Myocyte (in vitro differentiated cells): ENCODE measurements at regions not wholly inside any gene's neighbourhood (a gene's known extent, or its start where the extent isn't known, plus 50 kb on each side); places are given as distances from the start of the nearest gene placed in this dataset.
"Not testable (repeated sequence)": the region's sequence is repeated elsewhere in the genome, so short reads cannot be mapped to it uniquely, and the experiment has no call there.

ENCODE experiments used
- DNase-seq: peaks from one replicate; pipeline ENCODE4 v3.0.0-alpha.2; 2012; ENCODE audit warnings: low read depth

DNA sequence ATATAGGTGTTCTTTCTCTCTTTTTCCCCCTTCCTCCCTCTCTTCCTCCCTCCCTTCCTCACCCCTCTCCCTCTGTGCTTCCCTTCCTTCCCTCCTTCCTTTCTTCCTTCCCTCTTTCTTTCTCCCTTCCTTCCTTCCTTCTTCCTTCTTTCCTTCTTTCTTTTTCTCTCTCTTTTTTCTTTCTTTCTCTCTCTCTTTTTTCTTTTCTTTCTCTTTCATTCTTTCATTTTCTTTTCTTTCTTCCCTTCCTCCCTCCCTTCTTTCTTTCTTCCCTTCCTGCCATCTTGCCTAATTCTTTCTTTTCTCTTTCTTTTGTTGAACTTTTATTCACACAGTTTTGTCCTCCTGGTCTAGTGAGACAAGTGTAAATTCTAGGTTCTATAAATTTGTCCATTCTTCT lies 1595.6 kb downstream of the SI start:
- no peak for DNase-seq

DNA sequence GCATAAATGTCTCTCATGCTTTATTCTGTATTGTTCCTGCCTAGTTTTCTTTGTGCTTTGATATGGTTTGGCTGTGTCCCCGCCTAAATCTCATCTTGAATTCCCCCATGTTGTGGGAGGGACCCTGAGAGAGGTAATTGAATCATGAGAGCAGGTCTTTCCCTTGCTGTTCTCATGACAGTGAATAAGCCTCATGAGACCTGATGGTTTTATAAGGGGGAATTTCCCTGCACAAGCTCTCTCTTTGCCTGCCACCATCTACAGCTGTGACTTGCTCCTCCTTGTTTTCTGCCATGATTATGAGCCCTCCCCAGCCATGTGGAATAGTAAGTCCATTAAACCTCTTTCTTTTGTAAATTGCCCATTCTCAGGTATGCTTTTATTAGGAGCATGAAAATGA lies 1596.6 kb downstream of the SI start:
- no peak for DNase-seq

DNA sequence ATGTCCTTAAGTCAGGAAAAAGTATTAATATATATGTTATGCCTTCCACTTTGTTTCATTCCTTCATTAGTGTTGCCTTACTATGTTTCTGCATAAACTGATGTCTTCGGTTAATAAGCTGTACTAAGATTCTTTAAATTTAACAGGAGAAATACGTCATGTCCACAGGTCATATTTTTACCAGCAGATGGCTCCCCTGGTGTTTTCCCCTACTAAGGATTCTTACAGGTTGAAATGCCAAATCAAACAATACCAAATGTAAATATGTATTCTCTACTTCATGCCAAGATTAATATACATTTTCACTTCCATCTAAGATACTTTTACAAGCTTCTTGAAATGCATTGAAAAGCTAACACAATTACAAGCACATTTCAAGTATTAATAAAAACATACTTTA lies 1602.1 kb downstream of the SI start:
- peak; percentile 21 for DNase-seq

DNA sequence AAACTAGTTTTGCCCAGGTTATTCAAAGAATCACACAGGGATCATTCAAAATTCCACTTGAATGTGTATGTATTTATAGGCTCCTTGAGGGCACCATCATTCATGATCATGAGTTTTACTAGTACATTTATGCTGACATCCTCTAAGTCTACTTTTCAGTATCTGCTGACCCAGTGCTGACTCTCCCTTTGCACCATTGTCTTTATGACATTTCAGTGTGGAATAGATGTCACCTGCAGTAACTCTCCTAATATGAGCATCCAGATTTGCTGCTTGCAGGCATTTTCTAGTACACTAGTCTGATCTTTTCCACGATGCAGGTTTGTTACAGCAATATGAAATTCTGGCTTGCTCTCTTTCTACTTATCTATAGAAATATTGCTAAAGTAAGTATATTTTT lies 1603.5 kb downstream of the SI start:
- no peak for DNase-seq

DNA sequence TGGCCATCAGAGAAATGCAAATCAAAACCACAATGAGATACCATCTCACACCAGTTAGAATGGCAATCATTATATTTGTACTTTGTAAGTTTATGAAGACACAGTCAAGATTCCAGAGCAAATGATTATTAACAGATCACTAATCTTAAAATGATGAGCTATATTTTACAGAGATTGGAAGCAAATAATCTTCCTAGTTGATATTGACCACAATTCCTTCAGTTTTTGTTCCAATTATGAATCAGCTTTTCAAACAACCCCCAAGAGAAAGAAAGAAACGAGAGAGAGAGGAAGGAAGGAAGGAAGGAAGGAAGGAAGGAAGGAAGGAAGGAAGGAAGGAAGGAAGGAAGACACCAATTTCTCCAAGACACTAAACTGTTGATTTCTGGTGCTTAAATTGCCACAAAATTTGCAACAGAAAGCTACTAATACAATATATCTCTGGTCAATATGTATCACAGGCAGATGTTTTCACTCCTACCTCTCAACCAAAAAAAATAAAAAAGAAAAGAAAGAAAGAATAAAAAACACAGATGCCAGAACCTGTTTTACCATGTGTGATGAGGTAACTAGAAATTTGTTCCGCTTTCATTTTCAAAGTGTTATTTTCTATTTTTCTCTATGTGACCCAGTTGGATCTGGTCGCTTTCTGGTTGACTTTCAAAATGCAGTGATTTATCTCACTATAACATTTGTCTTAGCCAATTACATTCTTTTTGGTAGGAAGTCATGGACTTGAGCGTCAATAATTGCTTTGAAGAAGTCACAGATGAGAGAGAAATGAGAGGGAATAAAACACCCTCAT lies 1609.6 kb downstream of the SI start:
- no peak for DNase-seq

DNA sequence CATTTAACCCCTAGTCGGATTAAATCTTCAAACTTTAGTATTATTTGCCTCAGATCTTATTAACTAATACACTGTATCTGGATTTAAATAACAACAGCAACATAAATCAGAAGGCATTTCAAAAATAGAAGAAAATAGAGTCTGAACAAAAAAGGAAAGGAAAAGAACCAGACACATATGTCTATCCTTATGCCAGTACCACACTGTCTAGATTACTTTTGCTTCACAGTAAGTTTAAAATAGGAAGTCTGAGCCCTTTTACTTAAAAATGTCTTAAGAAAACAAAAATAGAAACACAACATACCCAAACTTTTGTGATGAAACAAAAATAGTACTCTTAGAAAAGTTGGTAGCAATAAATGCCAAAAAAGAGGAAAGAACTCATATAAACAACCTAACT lies 1615.8 kb downstream of the SI start:
- DNase-seq, result no peak

DNA sequence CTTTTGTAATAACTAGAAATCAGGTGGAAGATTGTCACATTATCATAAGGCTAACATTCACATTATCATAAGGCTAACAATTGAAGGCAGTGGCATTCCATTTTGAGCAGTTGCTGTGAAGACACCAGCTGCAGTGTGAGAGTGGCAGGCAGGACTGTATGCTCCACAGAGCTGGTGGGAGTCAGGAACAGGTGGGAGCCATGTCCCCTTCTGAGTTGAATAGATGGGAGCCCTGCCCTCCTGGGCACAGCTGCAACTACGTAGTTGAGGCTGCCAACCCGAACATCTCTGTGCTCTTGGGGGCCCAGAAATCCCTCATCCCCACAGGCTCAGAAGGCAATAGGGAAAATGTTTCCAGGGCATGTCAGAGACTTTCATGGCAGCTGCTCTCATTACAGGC lies 1627.6 kb downstream of the SI start:
- peak; percentile 86 for DNase-seq

DNA sequence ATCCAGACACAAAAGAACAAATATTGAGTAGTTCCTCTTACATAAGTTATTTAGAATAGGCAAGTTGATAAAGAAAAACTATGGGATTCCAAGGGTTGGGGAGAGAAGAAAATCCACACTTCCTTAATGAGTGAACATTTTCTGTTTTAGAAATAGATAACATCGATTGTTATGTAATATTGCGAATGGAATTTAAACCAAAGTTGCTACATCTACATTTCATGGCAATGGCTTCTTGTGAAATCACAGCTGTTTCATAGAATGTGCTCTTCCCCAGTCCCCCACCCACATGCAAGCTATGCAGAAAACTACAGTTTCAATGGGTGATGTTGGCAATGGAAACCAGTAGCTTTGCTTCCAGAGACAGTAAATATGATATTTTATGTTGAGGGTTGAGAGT lies 1639.5 kb downstream of the SI start:
- no peak for DNase-seq

DNA sequence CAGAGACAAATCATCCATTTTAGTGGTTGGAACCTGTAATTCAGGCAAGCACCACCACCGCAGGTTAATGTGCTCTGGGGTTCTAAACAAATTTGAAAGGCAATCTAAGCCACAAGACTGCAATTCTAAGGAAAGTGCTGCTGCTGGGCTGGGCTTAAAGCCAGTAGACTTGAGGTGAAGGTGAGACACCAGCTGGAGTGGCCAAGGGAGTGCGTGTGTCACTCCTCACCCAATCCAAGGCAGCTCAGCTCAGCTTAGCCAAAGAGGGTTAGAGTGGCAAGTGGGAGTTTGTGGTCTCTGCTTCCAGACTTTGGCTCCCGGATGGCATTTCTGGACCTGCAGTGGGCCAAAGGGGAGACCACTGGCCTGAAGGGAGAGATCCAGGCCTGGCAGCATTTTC lies 1655.6 kb downstream of the SI start:
- DNase-seq, result peak; percentile 53

DNA sequence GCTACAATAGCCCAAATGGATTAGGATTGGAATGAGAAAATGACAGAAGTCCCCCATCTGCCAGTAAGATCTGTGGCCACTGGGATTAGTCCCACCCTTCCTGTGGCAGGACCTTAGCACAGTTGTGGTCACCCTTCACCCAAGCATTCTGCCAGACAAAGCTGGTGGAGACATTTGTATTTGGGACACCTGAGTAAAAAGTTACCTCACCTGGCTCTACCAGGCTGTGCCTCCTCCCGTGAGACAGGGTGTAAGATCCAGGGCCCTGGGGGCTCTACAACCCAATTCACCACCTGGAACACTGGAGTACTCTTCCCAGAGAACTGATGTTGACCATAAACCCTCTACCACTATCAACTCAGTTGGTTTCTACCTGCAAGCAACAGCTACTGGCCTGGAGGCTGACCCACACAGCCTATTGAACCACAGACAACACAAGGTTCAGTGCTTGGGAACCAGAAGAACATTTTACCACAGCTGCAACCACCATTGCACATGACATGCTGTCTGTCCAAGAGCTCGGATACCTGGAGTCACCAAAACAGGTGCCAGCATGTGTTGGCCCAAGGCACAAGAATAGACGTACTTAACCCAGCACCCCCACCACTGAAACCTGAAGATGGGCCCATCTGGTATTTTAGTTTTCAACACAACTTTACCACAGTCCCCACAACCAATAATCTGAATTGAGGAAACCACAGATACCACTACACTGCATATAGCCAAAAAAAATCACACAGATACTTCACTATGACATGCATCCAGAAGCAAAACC lies 1686.7 kb downstream of the SI start:
- DNase-seq, result peak; percentile 84

DNA sequence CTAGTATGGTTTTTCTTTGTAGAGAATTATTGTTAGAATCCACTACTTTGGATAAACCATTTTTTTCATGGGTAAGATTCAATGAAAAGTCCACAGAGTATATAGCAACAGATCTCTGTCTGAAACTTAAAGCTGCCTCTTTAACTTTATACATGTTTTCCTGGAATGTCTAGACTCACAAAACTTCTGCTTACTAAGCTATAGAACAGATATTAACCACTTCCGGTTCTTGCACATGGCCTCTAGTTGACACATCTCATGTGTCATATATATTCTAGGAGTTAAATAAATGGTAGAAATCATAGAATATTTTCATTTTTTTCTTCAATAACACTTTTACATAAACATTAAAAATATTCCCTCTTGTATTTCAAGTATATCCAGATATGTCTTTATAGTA lies 1693.9 kb downstream of the SI start:
- no peak for DNase-seq

DNA sequence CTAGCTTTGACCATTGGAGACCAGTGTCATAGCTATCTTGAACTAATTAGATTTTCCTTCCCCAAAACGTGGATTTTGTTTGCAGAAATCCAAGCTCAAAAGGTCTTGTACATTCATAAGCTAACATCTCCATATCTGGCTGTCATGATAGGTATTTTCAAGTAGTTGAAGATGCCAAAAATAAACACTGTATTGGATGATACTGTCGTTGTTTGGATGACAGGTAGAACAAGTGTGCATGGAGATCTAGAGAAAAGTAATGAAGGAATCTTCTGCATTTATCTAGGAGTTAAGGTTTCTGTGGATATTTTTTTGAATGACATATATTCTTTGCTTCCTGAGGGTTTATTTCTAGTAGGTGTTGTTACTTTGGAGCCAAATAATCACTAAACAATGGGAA lies 1696.1 kb downstream of the SI start:
- no peak for DNase-seq

DNA sequence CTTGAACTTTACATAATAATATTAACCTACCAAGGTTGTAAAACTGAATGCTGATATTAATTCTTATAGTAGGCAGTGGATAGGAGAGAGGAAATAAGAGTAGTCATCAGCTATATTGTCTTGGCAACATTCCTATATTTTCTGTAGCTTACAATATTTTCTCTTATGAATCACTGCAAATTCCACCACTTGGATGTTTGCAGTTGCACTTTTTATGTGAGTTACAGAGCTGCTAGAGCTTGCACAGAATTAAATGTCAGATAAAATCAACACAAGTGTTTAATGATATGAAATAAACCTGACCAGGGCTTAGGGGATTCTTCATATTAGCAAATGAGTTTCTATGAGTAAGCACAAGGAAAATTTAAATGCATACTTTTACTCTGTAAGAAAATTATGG lies 1710.1 kb downstream of the SI start:
- no peak for DNase-seq

DNA sequence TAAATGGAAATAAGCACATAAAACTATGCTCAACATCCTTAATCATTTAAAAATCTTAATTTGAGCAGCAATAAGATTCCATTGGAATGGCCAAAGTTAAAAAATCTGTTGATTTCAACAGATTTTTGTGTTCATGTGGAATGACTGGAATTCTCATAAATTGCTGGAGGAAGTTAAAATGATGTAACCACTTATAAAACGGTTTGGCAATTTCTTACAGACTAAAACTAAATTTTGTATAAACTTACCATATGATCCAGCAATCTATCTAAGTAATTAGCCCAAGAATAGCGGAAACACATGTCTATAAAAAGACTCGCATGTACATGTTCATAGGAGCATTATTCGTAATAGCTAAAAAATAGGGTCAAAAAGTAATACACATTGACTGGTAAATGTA lies 1713.6 kb downstream of the SI start:
- no peak for DNase-seq

DNA sequence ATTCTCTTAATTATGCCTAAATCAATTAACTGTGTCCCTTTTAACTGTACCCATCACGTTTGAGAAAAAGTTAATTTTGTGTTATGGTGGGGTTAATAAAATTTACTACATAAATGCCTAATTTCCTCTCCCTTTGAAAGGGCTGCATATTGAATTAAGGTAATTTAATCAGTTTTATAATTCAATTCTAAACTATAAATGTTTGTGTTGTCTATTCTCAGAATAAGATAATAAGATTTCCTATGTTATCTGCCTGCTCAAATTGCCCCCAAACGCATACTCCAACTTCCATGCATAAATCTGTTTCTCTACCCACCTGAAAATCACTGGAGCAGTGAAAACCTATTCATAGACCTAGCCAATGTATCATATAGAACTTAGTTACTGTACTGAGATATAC lies 1716.1 kb downstream of the SI start:
- DNase-seq, result no peak

DNA sequence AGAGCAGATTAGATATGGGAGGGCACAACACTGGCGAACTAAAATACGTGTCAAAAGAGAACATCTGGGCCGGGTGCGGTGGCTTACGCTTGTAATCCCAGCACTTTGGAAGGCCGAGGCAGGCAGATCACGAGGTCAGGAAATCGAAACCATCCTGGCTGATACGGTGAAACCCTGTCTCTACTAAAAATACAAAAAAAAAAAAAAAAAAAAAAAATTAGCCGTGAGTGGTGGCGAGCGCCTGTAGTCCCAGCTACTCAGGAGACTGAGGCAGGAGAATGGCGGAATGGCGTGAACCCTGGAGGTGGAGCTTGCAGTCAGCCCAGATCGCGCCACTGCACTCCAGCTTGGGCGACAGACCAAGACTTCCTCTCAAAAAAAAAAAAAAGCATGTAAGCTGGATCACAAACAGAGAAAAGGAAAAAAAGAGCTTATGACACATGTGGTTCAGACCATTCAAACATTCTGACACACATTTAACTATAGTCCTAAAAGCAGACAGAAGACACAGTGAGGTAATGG lies 1716.9 kb downstream of the SI start:
- not testable (repeated sequence) for DNase-seq

DNA sequence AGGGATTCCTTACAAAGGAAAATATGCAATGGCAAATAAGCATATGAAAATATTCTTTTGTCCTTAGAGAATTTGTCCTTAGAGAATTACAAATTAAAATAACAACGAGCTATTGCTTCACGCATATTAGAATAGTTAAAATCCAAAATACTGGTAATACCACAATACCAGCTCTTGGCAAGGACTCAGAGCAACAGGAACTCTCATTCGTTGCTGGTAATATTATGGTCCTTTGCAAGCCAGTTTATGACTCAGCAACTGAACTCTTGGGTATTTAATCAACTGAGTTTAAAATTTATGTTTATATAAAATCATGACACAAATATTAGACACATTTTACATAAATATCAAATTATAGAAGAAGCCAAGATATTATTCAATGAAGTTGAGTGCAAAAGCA lies 1730.4 kb downstream of the SI start:
- peak; percentile 49 for DNase-seq

DNA sequence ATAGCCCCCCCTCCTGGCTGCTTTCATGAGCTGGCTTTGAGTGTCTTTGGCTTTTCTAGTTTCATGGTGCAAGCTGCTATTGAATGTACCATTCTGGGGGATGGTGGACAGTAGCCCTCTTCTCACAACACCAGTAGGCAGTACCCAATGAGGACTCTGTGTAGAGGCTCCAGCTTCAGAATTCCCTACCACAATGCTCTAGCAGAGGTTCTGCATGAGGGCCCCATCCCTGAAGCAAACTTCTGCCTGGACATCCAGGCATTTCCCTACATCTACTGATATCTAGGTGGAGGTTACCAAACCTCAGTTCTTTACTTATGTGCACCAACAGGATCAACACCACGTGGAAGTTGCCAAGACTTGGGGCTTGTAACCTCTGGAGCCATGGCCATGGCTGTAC lies 1742.9 kb downstream of the SI start:
- DNase-seq, result no peak

DNA sequence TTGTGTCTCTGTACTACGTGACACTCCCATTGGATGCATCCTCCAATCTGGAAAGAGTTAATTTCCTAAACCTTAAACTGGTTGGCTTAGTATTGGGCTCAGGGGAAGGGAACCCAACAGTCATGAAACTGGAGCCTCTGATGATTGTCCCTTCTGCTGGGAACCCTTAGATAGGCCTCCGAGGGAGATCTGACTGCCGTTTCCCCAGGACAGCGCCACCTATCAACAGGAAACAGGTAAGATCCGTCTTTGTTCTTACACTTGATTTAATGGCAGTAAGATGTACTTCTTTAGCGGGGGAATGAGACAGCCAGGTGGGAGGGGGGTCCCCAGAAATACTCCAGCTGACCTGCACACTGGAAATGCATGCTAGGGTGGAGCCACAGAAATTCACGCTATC lies 1749.6 kb downstream of the SI start:
- no peak for DNase-seq

DNA sequence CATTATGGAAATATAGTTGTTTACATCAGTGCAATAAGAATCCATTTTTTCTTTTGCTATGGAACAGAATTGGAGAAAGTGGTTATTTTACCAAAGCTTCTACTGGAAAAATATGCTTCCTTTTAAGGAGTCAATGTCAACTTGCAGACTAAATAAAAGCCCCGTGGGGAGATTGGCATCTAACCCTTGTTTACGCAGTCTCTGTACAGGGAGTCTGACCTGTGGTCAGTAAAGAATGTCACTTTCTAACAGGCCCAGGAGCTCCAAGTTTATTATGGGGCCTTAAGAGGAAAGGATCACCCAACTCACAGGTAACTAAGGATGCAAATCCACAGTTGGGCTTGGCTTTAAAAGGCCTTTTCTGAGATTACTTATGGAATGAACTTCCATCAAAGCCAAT lies 1751.2 kb downstream of the SI start:
- no peak for DNase-seq

DNA sequence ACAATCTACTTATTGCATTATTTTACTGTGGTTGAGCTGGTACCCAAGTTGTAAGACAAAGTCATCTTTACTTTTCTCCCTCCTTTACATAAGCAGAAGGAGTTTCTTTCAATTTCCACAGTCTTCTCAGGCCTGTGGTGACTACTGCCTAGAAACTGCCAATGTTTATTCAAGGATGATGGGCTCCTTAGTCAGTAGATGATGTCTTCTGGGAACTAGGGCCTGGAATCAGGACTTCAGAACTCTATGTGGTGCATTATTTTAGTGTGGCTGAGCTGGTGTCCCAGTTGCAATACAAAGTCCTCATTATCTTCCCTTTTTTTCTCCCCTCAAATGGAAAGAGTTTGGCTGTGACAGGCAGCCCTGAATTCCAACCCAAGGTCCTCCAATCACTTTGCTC lies 1762.5 kb downstream of the SI start:
- DNase-seq, result no peak

DNA sequence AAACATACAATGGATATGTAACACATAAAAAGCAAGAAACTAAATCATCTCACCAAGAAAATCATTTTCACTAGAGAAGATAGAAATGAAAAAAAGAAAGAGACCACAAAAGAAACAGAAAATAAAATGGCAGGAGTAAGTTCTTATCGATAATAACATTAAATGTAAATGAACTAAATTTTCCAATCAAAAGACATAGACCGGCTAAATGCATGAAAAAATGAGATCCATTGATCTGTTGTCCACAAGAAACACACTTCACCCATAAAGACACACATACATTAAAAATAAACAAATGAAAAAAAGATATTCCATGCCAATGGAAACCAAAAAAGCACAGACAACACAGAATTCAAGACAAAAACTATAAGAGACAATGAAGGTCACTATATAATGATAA lies 1771.9 kb downstream of the SI start:
- no peak for DNase-seq

DNA sequence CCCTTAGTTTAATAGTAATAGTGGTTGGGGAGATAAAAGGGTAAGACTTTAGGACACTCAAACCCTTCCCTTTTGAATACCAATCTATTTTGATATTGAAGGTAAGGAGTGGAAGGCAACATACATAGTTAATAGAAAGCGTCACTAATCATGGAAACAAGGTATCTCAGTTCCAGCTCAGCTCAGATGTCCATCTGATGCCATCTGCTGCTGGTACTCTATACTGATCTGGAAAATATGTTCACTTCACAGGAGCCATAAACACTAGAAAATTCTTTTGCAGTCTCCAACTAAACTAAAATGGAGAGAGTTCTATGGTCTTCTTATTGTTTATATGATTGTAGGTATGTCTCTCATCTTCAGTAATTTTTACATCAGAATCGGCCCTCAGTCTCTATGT lies 1777.1 kb downstream of the OTOL1 start:
- DNase-seq, result no peak
